HS-27A (cell line): ENCODE measurements at regions not wholly inside any gene's neighbourhood (a gene's known extent, or its start where the extent isn't known, plus 50 kb on each side); places are given as distances from the start of the nearest gene placed in this dataset.

Experiments used
- DNase-seq: peaks from one replicate; pipeline ENCODE4 v3.0.0-alpha.2; 2012; ENCODE audit warnings: low read depth, missing footprints

DNA sequence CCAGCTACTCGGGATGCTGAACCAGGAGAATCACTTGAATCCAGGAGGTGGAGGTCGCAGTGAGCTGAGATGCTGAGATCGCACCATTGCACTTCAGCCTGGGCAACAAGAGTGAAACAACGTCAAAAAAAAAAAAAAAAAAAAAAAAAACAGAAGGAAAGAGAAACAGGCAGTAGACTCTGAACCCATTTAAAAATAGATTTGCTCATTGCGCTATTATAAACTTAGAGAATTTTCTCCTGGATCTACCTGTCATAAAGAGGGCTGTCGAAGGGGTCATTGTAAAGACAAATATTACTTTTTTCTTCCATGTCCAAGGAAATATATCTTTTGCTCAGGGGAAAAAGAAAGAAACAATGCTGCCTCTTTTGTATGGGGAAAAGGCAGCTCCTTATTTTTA is 425.0 kb upstream of the ID2 start:
- DNase-seq, result no peak

DNA sequence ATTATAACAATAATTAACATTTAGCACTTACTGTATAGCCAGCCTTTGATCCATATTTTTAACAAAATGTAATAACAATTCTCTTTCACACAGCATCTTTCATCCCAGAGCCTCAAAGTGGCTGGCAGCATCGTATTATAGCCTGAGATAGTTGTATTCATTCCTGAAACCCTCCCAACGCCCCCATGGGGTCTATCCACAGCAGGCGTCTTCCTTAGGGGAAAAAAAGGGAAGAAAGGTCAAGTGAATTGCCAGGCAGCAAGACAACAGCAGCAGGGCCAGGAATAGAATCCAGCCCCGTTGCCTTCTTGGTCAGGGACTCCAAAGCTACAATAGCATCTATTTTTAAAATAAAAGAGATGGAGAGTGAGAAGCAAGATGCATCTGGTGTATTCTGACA is 424.4 kb upstream of the ID2 start:
- no peak for DNase-seq

DNA sequence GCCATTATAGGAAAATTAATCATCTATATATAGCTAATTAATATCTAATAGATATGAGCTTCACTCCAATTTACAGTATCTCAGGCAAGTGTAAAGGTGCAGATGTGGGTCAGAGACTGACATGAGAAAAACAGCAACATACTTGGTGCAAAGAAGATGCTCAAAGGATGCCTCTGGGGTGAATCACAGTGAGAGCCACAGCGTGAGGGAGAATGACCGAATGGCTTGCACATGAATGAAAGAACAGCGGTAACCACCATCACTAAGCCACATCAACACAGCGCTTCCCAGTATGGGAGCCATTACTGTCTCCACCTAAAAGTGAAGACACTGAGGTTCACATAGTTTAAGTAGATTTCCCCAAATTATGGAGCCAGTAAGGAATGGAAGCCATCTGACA is 423.4 kb upstream of the ID2 start:
- DNase-seq, result no peak

DNA sequence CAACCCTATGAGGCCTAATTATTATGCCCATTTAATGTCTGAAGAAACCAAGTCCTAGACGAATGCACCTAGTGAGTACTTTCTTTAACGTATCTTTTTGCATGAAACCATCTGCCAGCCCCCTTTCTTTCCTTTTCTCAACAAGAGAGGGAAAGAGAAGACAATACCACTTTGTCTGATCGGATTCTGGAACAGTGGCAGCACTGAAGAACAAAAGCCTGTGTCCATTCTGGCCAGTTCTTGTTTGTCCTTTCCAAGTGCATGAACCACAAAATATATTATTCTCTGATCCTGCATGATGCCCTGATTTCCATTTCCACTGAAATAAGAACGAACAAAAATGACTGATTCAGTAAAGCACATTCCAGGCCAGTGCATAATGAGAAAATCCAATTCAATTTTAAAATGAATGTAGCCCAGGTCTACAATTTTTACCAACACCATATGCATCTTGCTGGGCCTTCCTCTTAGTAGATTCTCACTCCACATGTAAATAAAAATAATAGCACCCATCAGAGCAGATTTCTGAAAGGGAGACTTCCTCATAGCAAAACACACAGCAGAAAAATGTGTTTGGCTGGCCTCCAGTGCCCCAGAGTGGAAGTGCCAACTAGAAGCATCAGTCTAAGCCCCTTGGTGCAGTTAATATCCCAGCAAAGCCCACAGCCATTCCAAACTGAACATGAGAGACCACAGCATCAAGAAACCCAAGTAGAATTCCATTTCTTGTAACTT is 422.6 kb upstream of the ID2 start:
- DNase-seq, result no peak

DNA sequence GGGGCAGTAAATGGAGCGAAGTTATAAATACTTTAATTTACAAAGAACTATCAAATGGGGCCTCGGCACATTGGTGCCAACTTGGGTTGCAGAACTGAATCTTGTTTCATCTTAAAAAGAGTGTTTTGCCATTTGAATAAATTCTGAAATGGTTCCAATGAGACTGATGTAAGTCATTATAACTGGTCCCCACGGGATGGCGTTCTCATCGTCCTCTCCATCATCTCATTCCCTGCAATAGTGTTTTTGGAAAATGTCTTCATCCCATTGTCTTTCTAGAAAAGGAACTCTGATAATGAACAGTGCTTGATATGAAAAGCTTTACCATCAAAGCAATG is 422.0 kb upstream of the ID2 start:
- DNase-seq, result no peak

DNA sequence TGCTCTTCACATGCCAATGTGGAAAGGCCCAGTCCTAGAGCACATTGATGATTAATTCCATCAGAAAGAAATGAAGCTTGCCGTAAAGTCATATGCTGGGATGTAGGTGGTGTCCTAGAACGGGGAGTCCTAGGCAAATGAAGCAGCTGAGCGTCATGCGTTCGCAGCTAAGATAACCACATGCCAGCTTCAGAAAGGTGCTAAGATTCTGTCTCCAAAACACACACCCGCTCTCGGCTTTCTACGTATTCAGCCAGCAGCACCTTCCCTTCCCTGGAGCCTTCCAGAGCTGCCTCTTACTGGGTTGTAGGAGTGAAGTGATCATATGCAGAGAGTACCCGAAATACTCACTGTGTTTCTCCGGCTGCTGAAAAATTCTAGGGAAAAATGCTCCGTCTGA is 421.6 kb upstream of the ID2 start:
- DNase-seq, result no peak

DNA sequence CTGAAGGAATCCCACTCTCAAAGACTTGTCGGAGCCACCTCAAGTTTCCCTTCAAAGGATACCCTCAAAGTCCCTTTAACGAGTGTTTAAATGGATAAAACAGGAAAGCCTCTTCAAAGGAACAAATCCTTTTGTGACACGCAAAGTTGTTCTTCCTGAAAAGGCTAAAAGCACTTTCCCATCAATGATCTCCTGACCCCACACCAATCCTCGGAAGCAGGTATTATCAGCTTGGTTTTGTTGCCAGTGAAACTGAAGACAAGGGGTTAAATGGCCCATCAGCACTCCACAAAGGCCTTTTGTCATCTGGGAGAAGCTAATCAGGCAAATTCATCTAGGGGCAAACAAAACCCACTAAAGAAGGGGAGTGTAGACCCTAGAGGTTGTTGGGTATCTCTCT is 418.0 kb upstream of the ID2 start:
- DNase-seq, result no peak

DNA sequence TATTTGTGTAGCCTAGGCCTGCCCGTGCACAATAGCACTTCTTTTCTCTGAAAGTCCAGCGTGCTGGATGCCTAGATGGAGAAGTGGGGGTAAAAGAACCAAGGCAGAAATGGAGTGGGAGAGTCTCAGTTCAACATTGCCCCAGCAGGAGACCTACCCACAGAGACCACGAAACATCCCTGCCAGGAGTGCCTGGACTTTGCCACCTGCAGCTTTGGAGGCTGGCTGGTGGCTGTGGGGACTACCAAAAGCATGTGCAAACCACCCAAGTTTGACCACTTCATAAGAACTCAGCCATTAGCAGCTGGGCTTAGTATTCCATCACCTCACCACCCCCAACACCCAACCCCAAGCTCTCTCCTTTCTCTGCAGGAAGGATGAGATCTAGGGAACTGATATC is 416.9 kb upstream of the ID2 start:
- no peak for DNase-seq

DNA sequence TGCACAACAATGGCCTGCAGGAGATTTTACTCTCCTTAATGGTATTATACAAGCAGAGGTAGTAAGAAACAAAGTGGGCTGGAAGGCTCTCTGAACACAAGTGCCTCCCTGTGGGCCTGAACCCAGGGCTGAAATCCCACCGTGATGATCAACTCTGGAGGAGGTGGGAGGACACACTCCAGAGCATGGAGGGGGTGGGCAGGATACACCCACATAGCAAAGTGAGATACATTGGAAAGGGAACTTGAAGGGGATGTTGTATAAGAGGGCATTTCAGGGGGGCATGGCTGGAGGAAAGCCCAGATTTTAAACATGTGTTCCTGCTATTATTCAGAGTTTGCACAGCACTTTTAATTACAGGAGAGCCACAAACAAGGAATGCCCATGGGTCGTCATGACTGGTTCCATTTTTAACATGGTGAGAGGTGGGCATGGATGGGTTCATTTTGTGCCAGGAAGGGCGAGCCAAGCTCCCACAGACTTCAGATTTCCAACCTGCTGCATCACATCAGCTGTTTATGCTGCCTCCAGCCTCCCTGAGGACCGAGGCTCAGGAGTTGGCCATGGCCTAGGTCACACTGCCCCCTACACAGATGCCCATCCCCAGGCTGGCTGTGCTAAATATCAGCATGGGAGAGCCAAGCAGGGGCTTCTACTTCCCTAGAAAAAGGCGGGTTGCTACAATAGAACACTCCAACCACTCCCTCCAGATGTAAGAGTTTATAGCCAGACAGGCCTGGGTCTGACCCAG is 416.2 kb upstream of the ID2 start:
- DNase-seq, result no peak

DNA sequence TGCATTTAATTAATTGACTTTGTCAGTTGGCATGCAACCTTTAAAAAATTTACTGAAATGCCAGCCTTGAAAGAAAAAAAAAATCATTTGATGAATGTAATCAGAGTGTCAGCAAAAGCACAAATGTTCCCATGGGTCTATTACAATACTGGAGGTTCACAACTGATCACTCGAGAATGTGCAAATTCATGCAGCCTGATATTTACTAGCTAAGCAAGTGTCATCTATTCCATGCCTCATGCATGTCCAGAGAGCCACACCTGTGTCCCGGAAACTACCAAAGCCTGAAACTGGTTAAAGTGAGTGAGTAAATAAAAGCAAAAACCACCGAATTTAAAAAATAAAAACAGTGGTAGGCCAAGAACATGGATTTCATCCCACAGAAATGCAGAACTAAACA is 415.3 kb upstream of the ID2 start:
- no peak for DNase-seq

DNA sequence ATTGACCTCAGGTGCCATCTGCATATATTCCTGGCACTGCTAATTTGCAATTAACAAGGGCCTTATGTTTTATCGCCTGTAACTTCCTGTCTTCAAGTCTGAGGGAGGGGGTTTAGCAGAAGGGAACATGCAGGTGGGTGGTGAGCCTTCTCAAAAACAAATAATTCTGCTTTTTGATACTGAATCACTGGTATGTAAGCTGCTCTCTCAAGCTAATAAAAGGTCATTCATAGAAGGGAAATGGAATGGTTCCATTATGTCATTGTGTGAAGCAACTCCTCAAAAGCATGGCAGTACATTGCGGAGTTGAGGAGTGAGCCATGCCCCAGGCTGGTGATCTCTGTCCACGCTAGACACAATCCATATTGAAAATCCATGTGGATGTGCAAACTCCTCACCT is 414.8 kb upstream of the ID2 start:
- DNase-seq, result no peak

DNA sequence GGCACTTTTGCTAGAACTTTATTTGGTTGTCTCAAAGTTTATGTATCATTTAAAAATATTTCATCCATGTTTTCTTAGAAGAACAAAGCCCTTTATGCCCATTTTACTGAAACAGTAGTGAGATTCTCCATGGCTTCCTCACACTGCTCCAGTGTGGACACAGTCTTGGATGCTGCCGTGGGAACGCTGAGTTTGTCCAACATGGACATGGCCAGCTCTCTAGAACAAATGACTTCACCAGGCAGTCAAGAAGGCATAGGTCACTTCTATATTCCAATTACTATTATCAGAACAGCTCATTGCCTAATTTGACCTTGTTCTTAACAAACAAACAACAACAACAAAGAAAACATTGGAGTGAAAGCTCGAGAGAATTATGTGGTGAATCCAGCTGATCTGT is 414.1 kb upstream of the ID2 start:
- no peak for DNase-seq

DNA sequence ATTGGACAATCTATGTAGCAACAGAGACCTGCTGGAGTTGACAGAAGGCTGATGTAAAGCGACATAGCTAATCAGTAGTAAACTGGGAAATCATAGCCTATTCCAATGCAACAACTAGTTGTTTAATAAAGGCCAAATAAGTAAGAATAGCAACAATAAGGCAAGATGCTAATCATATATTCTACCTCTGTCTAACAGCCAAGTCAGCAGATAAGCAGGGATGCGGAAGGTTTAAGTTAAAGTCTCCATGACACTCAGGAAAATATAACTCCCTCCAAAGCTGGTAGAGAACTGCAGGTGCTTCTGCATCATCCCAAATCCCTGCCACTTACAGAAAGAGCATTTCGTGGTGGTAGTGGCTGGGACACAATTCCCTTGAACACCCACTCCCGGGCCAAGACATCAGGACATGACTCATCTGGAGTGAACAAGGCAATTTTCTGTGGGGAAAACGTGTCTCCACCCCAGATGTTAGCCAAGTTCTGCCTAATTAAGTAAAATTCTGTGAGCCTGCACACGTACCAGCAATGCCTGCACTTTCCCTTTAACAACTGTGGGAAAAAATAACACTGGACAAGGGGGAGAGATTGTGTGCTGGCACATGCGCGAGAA is 413.6 kb upstream of the ID2 start:
- DNase-seq, result no peak

DNA sequence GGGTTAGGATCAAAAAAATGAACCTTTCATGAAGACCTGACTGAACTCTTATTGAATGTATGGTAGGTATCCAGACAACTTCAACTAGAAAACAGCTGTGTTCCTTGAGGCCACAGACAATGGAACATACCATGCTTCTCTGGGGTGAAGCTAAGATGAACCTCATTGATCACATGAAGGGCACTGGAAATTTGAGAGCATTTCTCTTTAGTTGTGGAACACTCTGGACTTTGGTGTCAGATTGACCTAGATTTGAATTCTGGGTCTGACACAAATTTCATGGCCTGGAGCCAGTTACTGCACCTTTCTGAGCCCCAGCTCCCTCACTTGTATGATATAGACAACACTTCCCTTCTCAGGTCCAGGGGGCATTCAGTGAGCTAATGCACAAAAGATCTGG is 411.2 kb upstream of the ID2 start:
- DNase-seq, result no peak

DNA sequence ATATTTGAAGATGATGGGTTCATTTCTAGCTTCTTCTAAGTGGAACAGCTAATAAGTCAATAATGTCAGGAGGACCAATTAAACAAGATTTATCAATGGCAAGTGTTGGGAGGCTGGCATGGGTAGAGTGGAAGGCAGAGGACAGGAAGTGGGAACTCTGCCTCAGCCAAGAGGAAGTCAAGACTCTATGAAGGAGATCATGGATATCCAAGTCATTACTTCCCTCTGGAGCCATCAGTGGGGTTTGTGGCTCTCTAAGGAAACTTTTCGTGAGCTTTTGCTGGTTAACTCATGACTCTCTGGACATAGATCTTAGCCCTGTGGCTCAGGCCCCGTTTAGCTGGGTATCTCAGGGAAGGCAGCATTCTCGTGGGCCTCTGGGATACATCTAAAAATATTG is 410.4 kb upstream of the ID2 start:
- DNase-seq, result no peak

DNA sequence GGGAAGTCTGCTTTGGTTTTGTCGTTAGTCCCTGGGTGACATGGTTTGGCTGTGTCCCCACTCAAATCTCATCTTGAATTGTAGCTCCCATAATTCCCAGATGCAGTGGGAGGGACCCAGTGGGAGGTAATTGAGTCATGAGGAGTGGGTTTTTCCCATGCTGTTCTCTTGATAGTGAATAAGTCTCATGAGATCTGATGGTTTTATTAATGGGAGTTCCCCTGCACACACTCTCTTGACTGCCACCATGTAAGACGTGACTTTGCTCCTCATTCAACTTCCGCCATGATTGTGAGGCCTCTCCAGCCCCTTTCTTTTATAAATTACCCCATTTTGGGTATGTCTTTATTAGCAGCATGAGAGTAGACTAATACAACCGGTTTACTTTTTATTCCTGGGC is 405.8 kb upstream of the ID2 start:
- DNase-seq, result no peak

DNA sequence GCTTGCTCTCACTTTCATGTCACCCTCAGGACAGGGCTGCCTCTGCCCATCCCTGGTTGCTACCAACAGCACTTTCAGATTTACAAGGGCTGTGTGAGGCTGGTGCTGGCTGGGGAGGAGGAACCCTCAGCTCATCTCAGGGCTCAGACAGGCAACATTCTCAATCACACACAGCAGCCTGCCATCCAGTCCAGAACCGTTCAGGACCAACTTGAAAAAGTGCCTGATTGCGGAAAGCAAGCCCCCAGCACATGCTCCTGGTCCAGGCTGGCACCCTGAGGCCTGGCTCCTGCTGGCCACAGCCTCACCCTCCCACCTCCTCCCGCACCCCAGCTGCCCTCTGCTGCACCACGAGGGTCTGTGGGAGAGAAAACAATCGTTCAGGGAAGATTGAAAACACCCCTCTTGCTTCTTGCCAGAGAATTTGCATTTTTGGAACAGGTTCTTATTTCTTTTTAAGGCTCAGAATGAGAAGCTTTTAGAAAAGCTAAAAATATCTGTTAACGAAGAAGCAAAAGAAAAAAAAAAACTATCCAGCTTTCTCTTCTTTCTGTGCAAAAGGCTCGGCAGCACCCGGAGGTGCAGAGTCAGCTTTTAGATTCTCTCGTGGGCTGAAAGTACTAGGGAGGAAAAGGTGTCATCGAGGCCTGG is 403.8 kb upstream of the ID2 start:
- no peak for DNase-seq

DNA sequence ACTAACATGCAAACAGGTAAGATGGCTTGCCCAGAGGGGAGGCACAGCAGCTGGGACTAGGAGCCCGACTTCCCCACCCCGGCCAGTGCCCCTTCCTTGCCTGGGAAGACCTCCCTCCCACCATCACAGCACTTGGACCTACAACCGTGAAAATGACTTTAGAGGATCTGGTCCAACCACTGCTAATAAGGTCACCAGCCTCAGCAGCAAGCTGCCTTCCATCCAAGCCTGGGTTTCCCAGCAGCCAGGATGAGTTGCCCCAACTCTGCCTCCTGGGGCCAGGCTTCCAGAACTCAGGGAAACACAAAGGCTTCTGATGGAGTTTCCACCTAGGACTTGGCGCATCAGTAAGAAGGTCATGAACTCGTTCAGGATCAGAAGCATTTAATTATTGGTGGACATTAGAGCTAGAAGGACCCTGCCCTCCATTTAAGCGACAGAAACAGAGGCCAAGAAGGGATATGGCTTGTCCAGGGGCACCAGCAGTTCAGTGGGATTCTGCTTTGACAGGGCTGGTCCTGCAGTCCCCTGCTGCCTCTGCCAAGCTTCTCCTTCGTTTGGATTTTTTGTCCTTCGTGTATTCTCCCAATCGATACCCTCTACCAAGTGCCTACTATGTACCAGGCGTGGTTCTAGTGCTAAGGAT is 403.0 kb upstream of the ID2 start:
- DNase-seq, result no peak

DNA sequence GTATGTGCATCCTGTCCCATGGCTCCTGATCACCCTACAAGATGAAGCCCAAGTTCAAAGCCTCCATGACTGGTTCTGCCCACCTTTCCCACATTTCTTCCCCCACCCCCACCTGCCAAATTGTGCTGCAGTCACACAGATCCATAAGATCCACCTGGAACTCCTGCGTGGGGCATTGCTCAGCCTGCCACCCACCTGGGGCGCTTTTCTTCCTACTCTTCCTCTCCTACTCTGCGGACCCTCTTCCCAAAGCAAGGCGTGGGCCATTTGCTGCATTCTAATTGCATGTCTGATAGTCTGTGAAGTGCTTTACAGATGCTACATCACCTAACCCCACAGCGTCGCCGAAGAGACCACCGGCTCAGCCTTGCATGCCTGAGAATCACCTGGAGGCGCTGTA is 402.4 kb upstream of the ID2 start:
- no peak for DNase-seq

DNA sequence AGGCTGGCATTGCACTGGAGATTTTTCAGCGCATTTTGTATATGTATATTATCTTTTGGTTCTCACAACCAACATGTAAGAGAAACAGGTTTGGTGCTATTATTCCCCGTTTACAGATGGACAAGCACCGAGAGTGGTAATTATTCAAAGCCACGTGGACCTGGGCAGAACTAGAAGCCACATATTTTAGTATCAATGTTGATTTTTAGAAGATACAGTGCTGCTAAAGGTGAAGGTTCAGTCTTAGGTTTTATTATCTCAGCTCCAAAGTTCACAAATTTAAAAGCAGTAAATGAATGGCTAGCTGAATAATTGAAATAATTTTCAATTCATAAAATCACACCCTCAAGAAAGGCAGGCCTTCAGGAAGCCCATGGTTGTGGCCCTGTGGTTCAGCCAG is 400.6 kb upstream of the ID2 start:
- DNase-seq, result no peak

DNA sequence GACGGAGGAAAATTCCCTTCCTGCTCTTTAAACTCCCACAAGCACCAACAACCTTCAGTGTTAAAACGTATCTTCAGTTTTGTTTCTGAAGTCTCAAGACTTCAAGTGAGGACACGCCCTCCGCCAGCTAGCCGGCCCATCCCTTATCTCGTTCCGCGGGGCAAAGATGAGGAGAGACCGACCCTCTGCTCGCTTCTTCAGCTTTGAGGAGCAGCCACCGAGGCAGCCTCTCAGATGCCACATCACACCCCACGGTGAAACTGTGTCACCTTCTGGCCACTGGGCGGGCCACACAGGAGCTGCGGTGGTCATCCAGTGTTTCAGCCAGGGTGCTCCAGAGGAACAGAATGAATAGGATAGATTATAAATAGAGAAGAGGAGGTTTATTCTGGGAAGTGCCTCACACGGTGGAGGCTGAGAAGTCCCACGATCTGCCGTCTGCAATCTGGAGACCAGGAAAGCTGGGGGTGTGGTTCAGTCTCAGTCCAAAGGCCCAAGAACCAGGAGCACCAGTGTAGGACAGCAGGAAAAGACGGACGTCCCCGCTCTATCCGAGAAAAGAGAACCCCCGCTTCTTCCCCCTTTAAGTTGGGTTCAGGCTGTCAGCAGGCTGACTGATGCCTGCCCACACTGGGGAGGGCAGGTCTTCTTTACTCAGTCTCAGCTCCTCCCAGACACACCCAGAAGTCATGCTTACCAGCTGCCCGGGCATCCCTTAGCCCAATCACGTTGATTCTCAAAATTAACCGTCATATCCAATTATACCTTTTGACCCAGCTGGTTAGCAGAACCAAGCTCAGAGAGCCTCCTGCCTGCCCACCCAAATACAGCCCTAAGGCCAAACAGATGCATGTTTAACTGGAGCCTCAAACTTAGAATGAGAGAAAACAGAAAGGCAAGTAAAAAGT is 399.7 kb upstream of the ID2 start:
- no peak for DNase-seq

DNA sequence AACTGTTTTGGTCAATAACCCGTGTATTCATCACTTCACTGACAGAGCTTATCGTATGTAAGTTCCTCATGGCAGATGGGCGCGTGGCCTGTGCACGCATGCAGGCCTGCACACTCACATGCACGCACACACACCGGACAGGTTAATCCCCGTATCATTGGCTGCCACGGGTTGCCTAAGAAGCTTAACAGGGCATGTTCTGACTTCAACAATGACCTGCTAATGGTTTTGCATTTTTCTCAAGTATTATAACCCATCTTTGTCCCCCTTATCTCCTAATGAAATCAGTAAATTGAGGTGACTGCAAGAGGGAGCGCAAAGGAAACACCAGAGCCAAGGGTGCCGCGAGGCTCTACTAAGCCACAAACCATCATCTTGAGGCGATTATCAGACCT is 399.0 kb upstream of the ID2 start:
- DNase-seq, result no peak
